ENCODE measurements at regions not wholly inside any gene's neighbourhood (a gene's known extent, or its start where the extent isn't known, plus 50 kb on each side); places are given as distances from the start of the nearest gene placed in this dataset.

- Histone ChIP-seq H3K4me3 (ENCODE audit: low read length) (no peak overlapping the region), H3K4me1 (ENCODE audit: control insufficient read depth, insufficient read depth, low read length) (no peaks in the 10 kb centered on the region), H3K27ac (ENCODE audit: low read length) (no peak overlapping the region), H3K27me3 (ENCODE audit: control insufficient read depth, insufficient read depth) (no peaks in the 10 kb centered on the region), H3K9me3 (ENCODE audit: control insufficient read depth, low read length) (no peaks in the 10 kb centered on the region)
- intact Hi-C loops (cut with DNase I), result loop anchor here in 2 of 4 donors (5.0 to 10.0 kb wide), 2 partner anchors 388 to 986 kb away; partner anchors contain the start of gene KCNJ2 (in 2 of the 2)
- no peak for DNase-seq
- no peak for ATAC-seq
Observed at GRCh38 chr17:70552982-70553334, 383.6 kb downstream of the KCNJ2 start.

- H3K9me3 ChIP-seq (ENCODE audit: control insufficient read depth, low read length), result no peaks in the 10 kb centered on the region
- H3K27ac ChIP-seq (ENCODE audit: low read length), result no peak overlapping the region
- intact Hi-C loops (cut with DNase I), result loop anchor here in 2 of 4 donors (10.0 kb wide), 1 partner anchor 391 kb away; the partner anchor contains the start of gene KCNJ2 (in 2 of the 2)
- no peak for DNase-seq
- ATAC-seq, result no peak
- H3K27me3 ChIP-seq (ENCODE audit: control insufficient read depth, insufficient read depth), result no peaks in the 10 kb centered on the region
- H3K4me1 ChIP-seq (ENCODE audit: control insufficient read depth, insufficient read depth, low read length), result no peaks in the 10 kb centered on the region
- no peak overlapping the region for H3K4me3 ChIP-seq (ENCODE audit: low read length)
Observed at GRCh38 chr17:70555723-70556122, 386.4 kb downstream of the KCNJ2 start.

GRCh38 chr17:70558821-70559220 is 389.5 kb downstream of the KCNJ2 start:
- ATAC-seq (no peak), DNase-seq (no peak)
- Histone ChIP-seq H3K4me3 (ENCODE audit: low read length) (no peak overlapping the region), H3K4me1 (ENCODE audit: control insufficient read depth, insufficient read depth, low read length) (no peaks in the 10 kb centered on the region), H3K27ac (ENCODE audit: low read length) (no peak overlapping the region), H3K9me3 (ENCODE audit: control insufficient read depth, low read length) (no peaks in the 10 kb centered on the region), H3K27me3 (ENCODE audit: control insufficient read depth, insufficient read depth) (no peaks in the 10 kb centered on the region)
- intact Hi-C loops (cut with DNase I), result loop anchor here in 2 of 4 donors (10.0 kb wide), 1 partner anchor 394 kb away; the partner anchor contains the start of gene KCNJ2 (in 2 of the 2)
- WGBS, result 57% methylated on average over 3 of the region's 3 CpGs

GRCh38 chr17:70560471-70560870 is 391.1 kb downstream of the KCNJ2 start:
- WGBS, result 95% methylated on average over 1 of the region's 1 CpG
- DNase-seq (no peak), ATAC-seq (no peak)
- Histone ChIP-seq H3K4me3 (ENCODE audit: low read length) (no peak overlapping the region), H3K4me1 (ENCODE audit: control insufficient read depth, insufficient read depth, low read length) (no peaks in the 10 kb centered on the region), H3K27ac (ENCODE audit: low read length) (no peak overlapping the region), H3K9me3 (ENCODE audit: control insufficient read depth, low read length) (no peaks in the 10 kb centered on the region), H3K27me3 (ENCODE audit: control insufficient read depth, insufficient read depth) (no peaks in the 10 kb centered on the region)
- intact Hi-C loops (cut with DNase I), result no loop called here

GRCh38 chr17:70562137-70562536 is 392.8 kb downstream of the KCNJ2 start:
- intact Hi-C loops (cut with DNase I), result no loop called here
- no peak for DNase-seq
- H3K4me3 ChIP-seq (ENCODE audit: low read length), result no peak overlapping the region
- no peaks in the 10 kb centered on the region for H3K27me3 ChIP-seq (ENCODE audit: control insufficient read depth, insufficient read depth)
- no peaks in the 10 kb centered on the region for H3K4me1 ChIP-seq (ENCODE audit: control insufficient read depth, insufficient read depth, low read length)
- no peak overlapping the region for H3K27ac ChIP-seq (ENCODE audit: low read length)
- no peaks in the 10 kb centered on the region for H3K9me3 ChIP-seq (ENCODE audit: control insufficient read depth, low read length)
- no peak for ATAC-seq
- 92% methylated on average over 1 of the region's 1 CpG for WGBS

GRCh38 chr17:70563281-70563820 is 394.0 kb downstream of the KCNJ2 start:
- Histone ChIP-seq H3K4me3 (ENCODE audit: low read length) (no peak overlapping the region), H3K27ac (ENCODE audit: low read length) (no peak overlapping the region), H3K27me3 (ENCODE audit: control insufficient read depth, insufficient read depth) (no peaks in the 10 kb centered on the region), H3K4me1 (ENCODE audit: control insufficient read depth, insufficient read depth, low read length) (no peaks in the 10 kb centered on the region), H3K9me3 (ENCODE audit: control insufficient read depth, low read length) (no peaks in the 10 kb centered on the region)
- 14% methylated on average over 2 of the region's 2 CpGs for WGBS
- no peak for DNase-seq
- intact Hi-C loops (cut with DNase I), result no loop called here
- no peak for ATAC-seq

GRCh38 chr17:70564006-70564620 is 394.8 kb downstream of the KCNJ2 start:
- no peak for DNase-seq
- Histone ChIP-seq H3K4me1 (ENCODE audit: control insufficient read depth, insufficient read depth, low read length) (no peaks in the 10 kb centered on the region), H3K27me3 (ENCODE audit: control insufficient read depth, insufficient read depth) (no peaks in the 10 kb centered on the region), H3K4me3 (ENCODE audit: low read length) (no peak overlapping the region), H3K9me3 (ENCODE audit: control insufficient read depth, low read length) (no peaks in the 10 kb centered on the region), H3K27ac (ENCODE audit: low read length) (no peak overlapping the region)
- WGBS, result 87% methylated on average over 2 of the region's 2 CpGs
- ATAC-seq, result no peak
- intact Hi-C loops (cut with DNase I), result no loop called here

- Histone ChIP-seq H3K27me3 (ENCODE audit: control insufficient read depth, insufficient read depth) (no peaks in the 10 kb centered on the region), H3K9me3 (ENCODE audit: control insufficient read depth, low read length) (no peaks in the 10 kb centered on the region), H3K4me3 (ENCODE audit: low read length) (no peak overlapping the region), H3K27ac (ENCODE audit: low read length) (no peak overlapping the region), H3K4me1 (ENCODE audit: control insufficient read depth, insufficient read depth, low read length) (no peaks in the 10 kb centered on the region)
- intact Hi-C loops (cut with DNase I), result no loop called here
- ATAC-seq, result no peak
- no peak for DNase-seq
- WGBS, result 75% methylated on average over 1 of the region's 1 CpG
Observed at GRCh38 chr17:70569128-70569527, 399.8 kb downstream of the KCNJ2 start.

GRCh38 chr17:70577456-70577855 is 408.1 kb downstream of the KCNJ2 start:
- Histone ChIP-seq H3K4me3 (ENCODE audit: low read length) (no peak overlapping the region), H3K4me1 (ENCODE audit: control insufficient read depth, insufficient read depth, low read length) (no peaks in the 10 kb centered on the region), H3K27me3 (ENCODE audit: control insufficient read depth, insufficient read depth) (no peaks in the 10 kb centered on the region), H3K27ac (ENCODE audit: low read length) (no peak overlapping the region), H3K9me3 (ENCODE audit: control insufficient read depth, low read length) (no peaks in the 10 kb centered on the region)
- DNase-seq, result peak in 1 of 3 donors; percentile 28
- no peak for ATAC-seq
- WGBS, result 95% methylated on average over 20 of the region's 20 CpGs
- intact Hi-C loops (cut with DNase I), result no loop called here

- intact Hi-C loops (cut with DNase I), result no loop called here
- ATAC-seq, result no peak
- Histone ChIP-seq H3K4me1 (ENCODE audit: control insufficient read depth, insufficient read depth, low read length) (no peaks in the 10 kb centered on the region), H3K27ac (ENCODE audit: low read length) (no peak overlapping the region), H3K27me3 (ENCODE audit: control insufficient read depth, insufficient read depth) (no peaks in the 10 kb centered on the region), H3K9me3 (ENCODE audit: control insufficient read depth, low read length) (no peaks in the 10 kb centered on the region), H3K4me3 (ENCODE audit: low read length) (no peak overlapping the region)
- DNase-seq, result no peak
- WGBS, result 78% methylated on average over 3 of the region's 3 CpGs
Observed at GRCh38 chr17:70581459-70581858, 412.1 kb downstream of the KCNJ2 start.

GRCh38 chr17:70582777-70583176 is 413.4 kb downstream of the KCNJ2 start:
- no peak overlapping the region for H3K4me3 ChIP-seq (ENCODE audit: low read length)
- ATAC-seq (no peak), DNase-seq (no peak)
- WGBS, result 0% methylated on average over 1 of the region's 1 CpG
- no peaks in the 10 kb centered on the region for H3K9me3 ChIP-seq (ENCODE audit: control insufficient read depth, low read length)
- no peaks in the 10 kb centered on the region for H3K4me1 ChIP-seq (ENCODE audit: control insufficient read depth, insufficient read depth, low read length)
- no peaks in the 10 kb centered on the region for H3K27me3 ChIP-seq (ENCODE audit: control insufficient read depth, insufficient read depth)
- no peak overlapping the region for H3K27ac ChIP-seq (ENCODE audit: low read length)
- intact Hi-C loops (cut with DNase I), result no loop called here

- H3K4me3 ChIP-seq (ENCODE audit: low read length), result no peak overlapping the region
- DNase-seq (peak in 1 of 3 donors; percentile 22), ATAC-seq (no peak)
- H3K27me3 ChIP-seq (ENCODE audit: control insufficient read depth, insufficient read depth), result no peaks in the 10 kb centered on the region
- no peaks in the 10 kb centered on the region for H3K4me1 ChIP-seq (ENCODE audit: control insufficient read depth, insufficient read depth, low read length)
- 54% methylated on average over 4 of the region's 4 CpGs for WGBS
- no peaks in the 10 kb centered on the region for H3K9me3 ChIP-seq (ENCODE audit: control insufficient read depth, low read length)
- no peak overlapping the region for H3K27ac ChIP-seq (ENCODE audit: low read length)
- intact Hi-C loops (cut with DNase I), result no loop called here
Observed at GRCh38 chr17:70584255-70584654, 414.9 kb downstream of the KCNJ2 start.
